ENCODE measurements at regions not wholly inside any gene's neighbourhood (a gene's known extent, or its start where the extent isn't known, plus 50 kb on each side); places are given as distances from the start of the nearest gene placed in this dataset.

DNA sequence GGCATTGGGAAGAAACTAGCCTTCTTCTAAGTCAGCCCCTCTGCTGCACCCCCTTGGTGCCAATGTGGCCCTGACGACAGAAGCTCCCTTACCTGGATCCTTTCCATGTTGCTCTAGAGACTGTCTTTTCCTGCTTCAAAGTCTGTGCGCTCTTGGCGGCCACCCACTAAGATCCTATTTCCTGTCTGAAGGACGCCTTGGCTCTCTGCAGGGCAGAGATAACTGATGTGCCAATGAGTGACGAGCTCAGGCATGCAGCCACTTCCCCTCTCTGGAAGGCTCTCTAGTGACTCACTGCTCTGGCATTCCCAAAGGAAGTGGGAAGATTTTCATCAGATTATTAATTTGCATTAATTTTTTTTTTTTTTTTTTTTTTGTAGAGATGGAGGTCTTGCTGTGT, 273.5 kb downstream of the CDH20 start:
- TF ChIP-seq, protein P1, sequence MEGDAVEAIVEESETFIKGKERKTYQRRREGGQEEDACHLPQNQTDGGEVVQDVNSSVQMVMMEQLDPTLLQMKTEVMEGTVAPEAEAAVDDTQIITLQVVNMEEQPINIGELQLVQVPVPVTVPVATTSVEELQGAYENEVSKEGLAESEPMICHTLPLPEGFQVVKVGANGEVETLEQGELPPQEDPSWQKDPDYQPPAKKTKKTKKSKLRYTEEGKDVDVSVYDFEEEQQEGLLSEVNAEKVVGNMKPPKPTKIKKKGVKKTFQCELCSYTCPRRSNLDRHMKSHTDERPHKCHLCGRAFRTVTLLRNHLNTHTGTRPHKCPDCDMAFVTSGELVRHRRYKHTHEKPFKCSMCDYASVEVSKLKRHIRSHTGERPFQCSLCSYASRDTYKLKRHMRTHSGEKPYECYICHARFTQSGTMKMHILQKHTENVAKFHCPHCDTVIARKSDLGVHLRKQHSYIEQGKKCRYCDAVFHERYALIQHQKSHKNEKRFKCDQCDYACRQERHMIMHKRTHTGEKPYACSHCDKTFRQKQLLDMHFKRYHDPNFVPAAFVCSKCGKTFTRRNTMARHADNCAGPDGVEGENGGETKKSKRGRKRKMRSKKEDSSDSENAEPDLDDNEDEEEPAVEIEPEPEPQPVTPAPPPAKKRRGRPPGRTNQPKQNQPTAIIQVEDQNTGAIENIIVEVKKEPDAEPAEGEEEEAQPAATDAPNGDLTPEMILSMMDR (IDR thresholded peaks at IDR 0.05), result no peak
- TF ChIP-seq POLR2A (IDR thresholded peaks at IDR 0.05) (no peak), EP300 (IDR thresholded peaks at IDR 0.05) (no peak)
